ENCODE measurements at regions not wholly inside any gene's neighbourhood (a gene's known extent, or its start where the extent isn't known, plus 50 kb on each side); places are given as distances from the start of the nearest gene placed in this dataset.

- Mint-ChIP-seq H3K36me3 (ENCODE audit: low read depth) (no peaks in the 10 kb centered on the region), H3K9me3 (no peaks in the 10 kb centered on the region), H3K27me3 (ENCODE audit: low read depth) (no peaks in the 10 kb centered on the region), H3K27ac (no peak overlapping the region), H3K4me3 (peak overlapping the region; percentile 72), H3K4me1 (ENCODE audit: low read depth) (no peaks in the 10 kb centered on the region)
Measured at GRCh38 chr13:106796280-106797047, 228.5 kb upstream of the ARGLU1 start.

- peak overlapping the region; percentile 72 for H3K4me3 Mint-ChIP-seq
- H3K36me3 Mint-ChIP-seq (ENCODE audit: low read depth) = no peaks in the 10 kb centered on the region
- no peaks in the 10 kb centered on the region for H3K9me3 Mint-ChIP-seq
Measured at GRCh38 chr13:106795847-106796246, 227.9 kb upstream of the ARGLU1 start.

GRCh38 chr13:106794117-106794516 is 226.2 kb upstream of the ARGLU1 start:
- Mint-ChIP-seq H3K36me3 (ENCODE audit: low read depth) (no peaks in the 10 kb centered on the region), H3K27me3 (ENCODE audit: low read depth) (no peaks in the 10 kb centered on the region), H3K27ac (no peak overlapping the region), H3K9me3 (no peaks in the 10 kb centered on the region), H3K4me1 (ENCODE audit: low read depth) (no peaks in the 10 kb centered on the region), H3K4me3 (no peak overlapping the region)

More at GRCh38 chr13:106795847-106796246, 227.9 kb upstream of the ARGLU1 start:
- H3K27me3 Mint-ChIP-seq (ENCODE audit: low read depth) = no peaks in the 10 kb centered on the region
- no peaks in the 10 kb centered on the region for H3K4me1 Mint-ChIP-seq (ENCODE audit: low read depth)
- H3K27ac Mint-ChIP-seq = no peak overlapping the region

GRCh38 chr13:106789911-106790310 is 222.0 kb upstream of the ARGLU1 start:
- Mint-ChIP-seq H3K9me3 (no peaks in the 10 kb centered on the region), H3K4me3 (no peak overlapping the region), H3K36me3 (ENCODE audit: low read depth) (no peaks in the 10 kb centered on the region), H3K27ac (no peak overlapping the region), H3K4me1 (ENCODE audit: low read depth) (no peaks in the 10 kb centered on the region), H3K27me3 (ENCODE audit: low read depth) (no peaks in the 10 kb centered on the region)

GRCh38 chr13:106786006-106786563 is 218.1 kb upstream of the ARGLU1 start:
- Mint-ChIP-seq H3K27ac (no peak overlapping the region), H3K4me1 (ENCODE audit: low read depth) (no peaks in the 10 kb centered on the region), H3K27me3 (ENCODE audit: low read depth) (no peaks in the 10 kb centered on the region)

GRCh38 chr13:106774621-106775020 is 206.7 kb upstream of the ARGLU1 start:
- H3K4me3 Mint-ChIP-seq = no peak overlapping the region
- no peaks in the 10 kb centered on the region for H3K4me1 Mint-ChIP-seq (ENCODE audit: low read depth)
- no peaks in the 10 kb centered on the region for H3K27me3 Mint-ChIP-seq (ENCODE audit: low read depth)
- H3K27ac Mint-ChIP-seq = no peak overlapping the region
- H3K9me3 Mint-ChIP-seq = peaks cover 7% of the 10 kb centered on the region
- H3K36me3 Mint-ChIP-seq (ENCODE audit: low read depth) = no peaks in the 10 kb centered on the region

More at GRCh38 chr13:106786006-106786563, 218.1 kb upstream of the ARGLU1 start:
- no peaks in the 10 kb centered on the region for H3K9me3 Mint-ChIP-seq
- no peak overlapping the region for H3K4me3 Mint-ChIP-seq
- H3K36me3 Mint-ChIP-seq (ENCODE audit: low read depth) = no peaks in the 10 kb centered on the region

GRCh38 chr13:106772006-106772601 is 204.2 kb upstream of the ARGLU1 start:
- Mint-ChIP-seq H3K9me3 (peaks cover 13% of the 10 kb centered on the region), H3K4me3 (no peak overlapping the region), H3K27ac (no peak overlapping the region), H3K27me3 (ENCODE audit: low read depth) (no peaks in the 10 kb centered on the region), H3K36me3 (ENCODE audit: low read depth) (no peaks in the 10 kb centered on the region), H3K4me1 (ENCODE audit: low read depth) (no peaks in the 10 kb centered on the region)

GRCh38 chr13:106768991-106769390 is 201.1 kb upstream of the ARGLU1 start:
- Mint-ChIP-seq H3K27ac (no peak overlapping the region), H3K4me3 (no peak overlapping the region), H3K27me3 (ENCODE audit: low read depth) (no peaks in the 10 kb centered on the region), H3K4me1 (ENCODE audit: low read depth) (no peaks in the 10 kb centered on the region), H3K36me3 (ENCODE audit: low read depth) (no peaks in the 10 kb centered on the region), H3K9me3 (peaks cover 9% of the 10 kb centered on the region)

GRCh38 chr13:106762708-106763107 is 194.8 kb upstream of the ARGLU1 start:
- no peak overlapping the region for H3K4me3 Mint-ChIP-seq
- H3K9me3 Mint-ChIP-seq = peaks cover 3% of the 10 kb centered on the region
- H3K4me1 Mint-ChIP-seq (ENCODE audit: low read depth) = no peaks in the 10 kb centered on the region
- H3K36me3 Mint-ChIP-seq (ENCODE audit: low read depth) = no peaks in the 10 kb centered on the region
- no peak overlapping the region for H3K27ac Mint-ChIP-seq
- no peaks in the 10 kb centered on the region for H3K27me3 Mint-ChIP-seq (ENCODE audit: low read depth)

GRCh38 chr13:106756446-106756845 is 188.5 kb upstream of the ARGLU1 start:
- H3K4me1 Mint-ChIP-seq (ENCODE audit: low read depth) = no peaks in the 10 kb centered on the region
- H3K4me3 Mint-ChIP-seq = no peak overlapping the region
- no peaks in the 10 kb centered on the region for H3K9me3 Mint-ChIP-seq
- H3K27ac Mint-ChIP-seq = no peak overlapping the region
- no peaks in the 10 kb centered on the region for H3K36me3 Mint-ChIP-seq (ENCODE audit: low read depth)
- H3K27me3 Mint-ChIP-seq (ENCODE audit: low read depth) = peaks cover 6% of the 10 kb centered on the region

- no peaks in the 10 kb centered on the region for H3K9me3 Mint-ChIP-seq
- peaks cover 6% of the 10 kb centered on the region for H3K27me3 Mint-ChIP-seq (ENCODE audit: low read depth)
- no peak overlapping the region for H3K4me3 Mint-ChIP-seq
- no peaks in the 10 kb centered on the region for H3K4me1 Mint-ChIP-seq (ENCODE audit: low read depth)
- H3K27ac Mint-ChIP-seq = no peak overlapping the region
- H3K36me3 Mint-ChIP-seq (ENCODE audit: low read depth) = no peaks in the 10 kb centered on the region
Measured at GRCh38 chr13:106755542-106755941, 187.6 kb upstream of the ARGLU1 start.

- H3K4me1 Mint-ChIP-seq (ENCODE audit: low read depth) = no peaks in the 10 kb centered on the region
- H3K27ac Mint-ChIP-seq = no peak overlapping the region
- no peak overlapping the region for H3K4me3 Mint-ChIP-seq
- no peaks in the 10 kb centered on the region for H3K9me3 Mint-ChIP-seq
- H3K27me3 Mint-ChIP-seq (ENCODE audit: low read depth) = peaks cover 6% of the 10 kb centered on the region
- no peaks in the 10 kb centered on the region for H3K36me3 Mint-ChIP-seq (ENCODE audit: low read depth)
Measured at GRCh38 chr13:106753251-106753650, 185.3 kb upstream of the ARGLU1 start.

- H3K27ac Mint-ChIP-seq = no peak overlapping the region
- H3K9me3 Mint-ChIP-seq = no peaks in the 10 kb centered on the region
- no peaks in the 10 kb centered on the region for H3K36me3 Mint-ChIP-seq (ENCODE audit: low read depth)
- H3K27me3 Mint-ChIP-seq (ENCODE audit: low read depth) = peaks cover 6% of the 10 kb centered on the region
- H3K4me1 Mint-ChIP-seq (ENCODE audit: low read depth) = no peaks in the 10 kb centered on the region
- H3K4me3 Mint-ChIP-seq = no peak overlapping the region
Measured at GRCh38 chr13:106752584-106753170, 184.7 kb upstream of the ARGLU1 start.

GRCh38 chr13:106748785-106749184 is 180.8 kb upstream of the ARGLU1 start:
- Mint-ChIP-seq H3K27me3 (ENCODE audit: low read depth) (peaks cover 6% of the 10 kb centered on the region), H3K9me3 (no peaks in the 10 kb centered on the region), H3K4me1 (ENCODE audit: low read depth) (no peaks in the 10 kb centered on the region), H3K4me3 (no peak overlapping the region), H3K36me3 (ENCODE audit: low read depth) (no peaks in the 10 kb centered on the region), H3K27ac (no peak overlapping the region)

GRCh38 chr13:106744516-106744915 is 176.6 kb upstream of the ARGLU1 start:
- Mint-ChIP-seq H3K4me1 (ENCODE audit: low read depth) (no peaks in the 10 kb centered on the region), H3K27me3 (ENCODE audit: low read depth) (no peaks in the 10 kb centered on the region), H3K36me3 (ENCODE audit: low read depth) (no peaks in the 10 kb centered on the region), H3K27ac (no peak overlapping the region), H3K4me3 (no peak overlapping the region), H3K9me3 (no peaks in the 10 kb centered on the region)

Data from T-helper 1 cell treated with Interleukin-12 subunit alpha and Interleukin-12 subunit beta and Interleukin-4 antibody, amounts not matched to agents 30 μg/mL and 1 μg/mL, for 36 hours (primary cell).